ENCODE measurements at regions not wholly inside any gene's neighbourhood (a gene's known extent, or its start where the extent isn't known, plus 50 kb on each side); places are given as distances from the start of the nearest gene placed in this dataset.
"Not testable (repeated sequence)": the region's sequence is repeated elsewhere in the genome, so short reads cannot be mapped to it uniquely, and the experiment has no call there.

DNA sequence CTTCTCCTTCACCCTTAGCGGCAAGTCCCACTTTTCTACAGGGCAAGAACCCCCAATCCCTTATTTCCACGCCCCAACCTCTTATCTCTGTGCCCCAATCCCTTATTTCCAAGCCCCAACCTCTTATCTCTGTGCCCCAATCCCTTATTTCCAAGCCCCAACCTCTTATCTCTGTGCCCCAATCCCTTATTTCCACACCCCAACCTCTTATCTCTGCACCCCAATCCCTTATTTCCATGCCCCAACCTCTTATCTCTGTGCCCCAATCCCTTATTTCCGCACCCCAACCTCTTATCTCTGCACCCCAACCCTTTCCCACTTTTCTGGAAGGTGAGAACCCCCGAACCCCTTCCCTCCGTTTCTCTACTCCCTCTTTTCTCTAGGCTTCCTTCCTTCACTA is 116.1 kb upstream of the GJE1 start:
- not testable (repeated sequence) for DNase-seq

DNA sequence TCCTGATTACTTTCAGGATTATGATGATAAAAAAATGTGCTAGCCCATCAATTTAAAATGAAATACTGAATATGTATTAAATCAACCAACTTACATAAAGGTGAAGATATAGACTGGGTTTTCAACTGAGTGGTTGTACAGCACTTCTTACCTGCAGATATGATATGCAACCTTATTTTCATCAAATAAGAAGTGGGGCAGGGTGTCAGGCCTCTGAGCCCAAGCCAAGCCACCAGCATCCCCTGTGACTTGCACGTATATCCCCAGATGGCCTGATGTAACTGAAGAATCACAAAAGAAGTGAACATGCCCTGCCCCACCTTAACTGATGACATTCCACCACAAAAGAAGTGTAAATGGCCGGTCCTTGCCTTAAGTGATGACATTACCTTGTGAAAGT is 117.3 kb upstream of the GJE1 start:
- DNase-seq: not testable (repeated sequence)

DNA sequence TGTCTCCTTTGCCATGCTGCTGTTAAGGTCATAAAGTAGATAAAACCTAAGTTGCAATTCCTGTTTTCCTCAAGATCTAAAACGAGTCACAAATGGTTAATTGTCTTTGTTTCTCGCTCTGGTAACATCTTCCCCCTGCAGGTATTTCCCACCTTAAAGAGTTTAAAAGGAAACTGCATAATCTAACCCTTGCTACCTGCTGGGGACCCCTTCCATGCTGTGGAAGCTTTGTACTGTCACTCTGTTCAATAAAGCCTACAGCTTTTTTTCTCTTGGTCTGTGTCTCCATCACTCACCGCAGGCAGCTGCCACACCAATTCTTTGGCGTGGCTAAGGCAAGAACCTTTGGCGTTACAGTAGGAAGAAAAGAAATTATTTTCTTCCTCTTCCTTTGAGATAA is 117.7 kb upstream of the GJE1 start:
- no peak for DNase-seq

DNA sequence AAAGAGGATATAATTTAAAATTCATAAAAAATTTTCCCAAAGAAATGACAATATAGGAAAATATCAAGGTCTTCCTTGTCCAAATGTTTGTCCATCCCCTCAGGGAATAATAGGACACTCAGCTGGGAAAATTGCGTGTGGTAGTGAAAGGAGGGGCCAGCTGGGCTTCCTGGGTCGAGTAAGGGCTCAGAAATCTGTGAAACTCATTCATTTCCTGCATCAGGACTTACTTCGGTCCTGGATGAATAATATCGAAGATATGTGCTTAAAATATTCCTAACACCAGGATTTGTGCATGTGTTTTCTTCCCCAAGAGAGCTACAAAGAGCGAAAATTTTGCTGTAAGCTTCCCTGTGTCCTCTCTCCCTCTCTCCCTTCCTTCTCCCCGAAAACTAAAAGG is 118.2 kb upstream of the GJE1 start:
- DNase-seq: no peak

DNA sequence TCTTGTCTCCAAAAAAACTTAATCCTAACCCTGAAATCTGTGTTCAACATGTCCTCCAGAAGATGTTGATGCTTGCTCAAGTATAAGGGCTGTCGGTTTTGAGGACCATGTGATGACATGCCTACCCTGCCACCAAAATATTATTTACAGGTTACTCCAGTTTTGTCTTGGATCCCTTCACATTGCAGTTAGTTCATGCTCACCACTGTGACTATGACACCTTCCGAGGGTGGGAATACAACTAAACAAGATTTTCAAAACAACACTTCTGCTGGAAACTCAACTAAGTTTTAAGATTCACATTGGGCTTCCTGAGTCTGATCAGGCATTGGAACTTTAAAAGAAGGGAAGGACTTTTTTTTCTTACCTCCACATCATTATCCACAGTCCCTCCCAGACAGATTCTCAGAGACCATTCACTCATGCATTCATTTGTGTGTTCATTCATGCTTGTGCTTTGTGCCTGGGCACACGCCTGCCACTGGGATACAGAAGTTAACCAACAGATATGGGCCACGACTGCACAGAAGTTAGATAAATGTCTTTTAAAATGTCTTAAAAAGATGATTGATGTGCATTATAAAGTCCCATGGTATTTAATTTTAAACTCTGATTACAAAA is 118.7 kb upstream of the GJE1 start:
- no peak for DNase-seq

DNA sequence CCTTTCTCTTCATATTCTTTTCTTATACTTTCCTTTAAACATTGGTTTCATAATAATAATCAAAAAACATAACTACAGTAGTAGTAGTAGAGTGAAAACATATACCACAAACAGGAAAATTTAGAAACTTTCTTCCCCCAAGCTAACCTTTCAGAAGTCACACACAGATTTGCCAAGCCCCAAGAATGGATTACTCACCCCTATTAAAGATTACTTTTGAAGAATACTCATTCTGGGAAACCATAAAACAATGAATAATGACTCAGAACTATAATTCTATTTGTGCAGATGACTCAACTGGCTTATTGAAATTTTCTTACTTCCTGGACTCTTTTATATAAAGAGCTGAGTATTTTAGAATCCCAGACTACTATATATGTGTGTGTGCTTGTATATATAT is 119.4 kb upstream of the GJE1 start:
- DNase-seq: no peak

DNA sequence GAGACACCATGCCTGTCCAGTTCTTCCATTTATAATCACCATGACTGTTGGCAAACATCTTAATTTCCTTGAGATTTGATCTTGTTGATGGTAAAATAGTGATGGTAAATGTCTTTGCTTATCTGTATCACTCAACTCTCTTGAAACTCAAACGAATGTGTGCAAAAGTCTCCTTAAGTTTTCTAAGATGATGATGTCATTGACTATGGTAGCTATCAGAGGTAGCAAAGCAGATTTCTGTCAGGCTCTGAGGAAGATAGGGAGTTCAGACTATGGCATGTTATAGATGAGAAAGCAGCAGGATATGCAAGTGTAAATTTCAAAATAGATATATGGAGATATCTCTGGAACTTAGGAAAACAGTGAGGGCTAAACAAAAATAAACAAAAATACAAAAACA is 121.0 kb upstream of the GJE1 start:
- no peak for DNase-seq

DNA sequence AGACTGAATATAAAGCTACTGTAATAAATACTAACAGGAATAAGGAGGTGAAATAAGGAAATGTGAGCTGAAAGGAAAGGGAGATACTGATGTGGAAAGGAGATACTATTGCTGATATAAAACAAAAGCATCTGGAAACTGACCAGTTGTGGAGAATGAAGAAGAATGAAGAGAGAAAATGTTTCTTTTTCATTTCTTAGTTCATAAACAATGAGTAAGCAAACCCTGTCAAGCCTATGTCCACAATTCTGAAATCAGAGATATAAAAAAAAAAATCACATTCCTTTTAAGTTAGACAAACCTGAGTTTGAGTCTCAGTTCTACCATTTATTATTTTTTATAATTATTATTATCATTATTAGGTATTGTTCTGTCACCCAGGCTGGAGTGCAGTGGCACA is 121.6 kb upstream of the GJE1 start:
- no peak for DNase-seq

DNA sequence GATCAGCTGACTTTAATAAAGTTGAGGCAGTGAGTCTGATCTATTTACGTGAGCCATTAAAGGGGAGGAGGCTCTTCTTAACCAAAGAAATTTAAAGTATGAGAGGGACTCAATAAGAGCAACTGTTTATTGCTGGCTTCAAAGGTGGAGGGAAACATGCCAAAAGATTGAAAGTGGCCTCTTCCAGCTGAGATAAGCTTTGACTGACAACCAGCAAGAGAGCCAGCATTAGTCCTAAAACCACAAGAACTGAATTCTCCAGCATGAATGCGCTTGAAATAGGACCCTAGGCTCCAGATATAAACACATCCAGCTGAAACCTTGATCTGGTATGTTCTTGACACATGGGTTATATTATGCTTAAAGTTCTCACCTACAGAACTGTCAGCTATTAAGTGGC is 123.1 kb upstream of the GJE1 start:
- DNase-seq: no peak

DNA sequence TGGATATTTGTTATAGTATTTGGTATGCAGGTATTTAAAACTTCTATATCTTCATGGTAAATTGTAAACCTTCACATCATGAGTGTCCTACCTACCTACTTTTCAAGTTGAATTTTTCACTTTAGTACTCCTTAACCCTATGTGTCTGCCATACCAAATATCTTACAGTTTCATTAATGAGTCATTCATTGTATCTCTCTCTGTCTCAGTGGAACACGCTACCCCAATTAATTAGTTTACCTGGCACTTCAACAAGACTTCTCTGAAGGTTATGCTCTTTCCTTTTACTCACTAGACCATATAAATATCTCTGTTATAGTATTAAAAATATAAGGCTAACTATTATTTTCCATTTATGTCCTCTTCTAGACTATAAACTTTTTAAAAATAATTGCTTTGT is 123.9 kb upstream of the GJE1 start:
- DNase-seq: no peak

DNA sequence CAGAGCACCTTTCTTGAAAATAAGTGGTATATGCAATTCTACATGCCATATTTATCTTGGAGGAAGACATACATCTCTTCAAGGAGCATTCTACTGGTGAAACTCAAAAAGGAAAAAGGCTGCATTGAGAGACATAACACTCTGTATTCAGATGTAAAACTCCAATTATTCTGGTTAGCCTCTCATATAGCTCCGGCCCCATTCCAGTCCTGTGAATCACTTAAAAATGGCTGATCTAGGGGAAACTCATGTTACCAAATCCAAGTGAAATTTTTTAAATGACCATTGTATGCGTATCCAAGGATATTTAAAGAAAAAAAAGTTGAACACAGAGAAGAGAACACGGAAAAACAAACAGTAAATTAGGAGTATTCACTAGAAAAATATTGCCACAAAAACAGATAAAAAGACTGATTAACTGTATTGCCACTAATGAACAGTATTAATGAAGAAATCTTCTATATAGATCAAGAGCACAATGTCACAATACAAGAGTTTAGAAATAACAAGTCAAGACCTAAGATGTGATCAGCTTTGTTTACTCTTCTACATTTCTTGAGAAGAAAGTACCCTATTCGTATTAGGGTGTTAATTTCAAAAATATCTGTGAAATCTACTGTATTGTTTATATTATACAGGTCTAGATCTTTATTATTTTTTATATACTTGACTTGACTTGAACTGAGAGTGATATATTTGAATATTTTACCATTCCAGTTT is 124.5 kb upstream of the GJE1 start:
- DNase-seq: no peak

DNA sequence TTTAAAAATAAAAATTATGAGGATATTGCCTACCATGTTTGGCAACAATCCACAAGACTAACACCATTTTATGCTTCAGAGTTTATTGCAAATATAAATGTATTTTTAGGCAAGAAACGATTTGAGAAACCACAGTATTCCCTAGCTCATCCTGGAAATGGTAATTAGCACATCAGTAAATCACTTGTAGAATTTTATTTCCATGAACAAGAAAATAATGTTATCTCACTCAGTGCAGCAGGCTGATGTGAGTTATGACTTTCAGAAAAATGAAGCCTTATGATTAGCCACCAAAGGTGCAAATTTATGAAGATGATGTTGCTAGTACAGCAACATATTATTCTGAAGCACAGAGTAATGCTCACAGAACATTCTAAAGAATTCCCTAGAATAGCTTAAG is 127.7 kb upstream of the GJE1 start:
- no peak for DNase-seq

DNA sequence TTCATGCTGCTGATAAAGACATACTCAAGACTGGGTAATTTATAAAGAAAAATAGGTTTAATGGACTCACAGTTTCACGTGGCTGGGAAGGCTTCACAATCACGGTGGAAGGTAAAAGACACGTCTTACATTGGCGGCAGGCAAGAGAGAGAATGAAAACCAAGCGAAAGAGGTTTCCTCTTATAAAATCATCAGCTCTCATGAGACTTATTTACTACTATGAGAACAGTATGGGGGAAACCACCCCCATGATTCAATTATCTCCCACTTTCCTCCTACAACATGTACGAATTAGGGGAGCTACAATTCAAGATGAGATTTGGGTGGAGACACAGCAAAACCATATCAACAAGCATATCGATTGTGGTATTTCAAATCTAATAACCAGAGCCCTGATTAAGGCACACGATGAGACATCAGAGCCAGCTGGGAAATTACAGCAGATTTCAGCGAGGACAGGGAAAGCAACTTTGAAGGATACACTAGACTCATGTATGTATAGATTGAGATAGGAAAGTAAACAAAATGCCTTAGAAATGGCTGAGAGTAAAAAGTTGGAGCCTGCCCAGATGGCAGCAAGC is 129.8 kb upstream of the GJE1 start:
- no peak for DNase-seq

DNA sequence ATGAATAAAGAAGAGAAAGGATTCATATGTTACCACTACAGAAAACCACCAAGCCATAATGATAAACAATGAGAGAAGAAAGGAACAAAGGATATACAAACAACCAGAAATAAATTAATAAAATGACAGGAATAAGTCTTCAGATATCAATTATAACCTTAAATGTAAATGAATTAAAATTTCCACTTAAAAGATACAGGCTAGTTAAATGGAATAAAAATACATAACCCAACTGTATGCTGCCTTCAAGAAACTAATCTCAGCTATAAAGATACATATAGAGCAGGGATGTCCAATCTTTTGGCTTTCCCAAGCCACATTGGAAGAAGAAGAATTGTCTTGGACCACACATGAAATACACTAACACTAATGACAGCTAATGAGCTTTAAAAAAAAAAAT is 135.9 kb upstream of the GJE1 start:
- DNase-seq: no peak

DNA sequence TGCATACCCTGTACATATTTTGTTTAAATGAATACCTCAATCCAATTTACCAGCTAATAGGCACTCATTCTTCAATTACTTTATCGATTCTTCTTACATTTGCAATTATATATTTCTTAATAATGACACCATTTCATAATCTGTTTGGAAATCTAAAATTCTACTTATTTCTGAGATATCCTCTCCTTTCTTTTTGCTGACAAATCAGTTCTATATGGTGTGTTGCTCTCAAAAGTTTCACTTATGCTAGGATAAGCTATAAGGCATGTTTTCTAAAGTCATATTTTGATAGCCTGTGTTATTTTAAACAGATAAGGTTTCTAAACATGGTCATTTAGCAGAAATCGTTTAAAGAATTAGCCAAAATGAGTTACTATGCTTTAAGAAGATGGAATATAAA is 140.6 kb upstream of the GJE1 start:
- no peak for DNase-seq

DNA sequence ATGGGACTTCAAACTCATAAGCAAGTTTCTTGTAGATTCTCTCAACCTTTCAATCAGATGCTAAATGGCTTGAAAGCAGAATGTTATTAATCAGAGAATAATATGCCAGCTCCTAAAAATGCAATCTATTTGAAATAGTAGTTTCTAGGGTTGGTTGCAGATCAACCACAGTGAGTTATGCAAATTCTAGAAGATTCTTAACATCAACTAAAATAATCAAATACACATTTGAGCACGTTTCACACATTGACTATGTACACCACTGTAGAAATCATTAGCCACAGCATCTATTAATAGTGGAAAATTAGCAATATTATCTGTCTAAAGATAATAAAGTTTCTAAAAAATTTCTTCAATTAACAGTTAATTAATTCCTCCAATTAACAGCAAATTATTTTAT is 141.9 kb upstream of the GJE1 start:
- DNase-seq: no peak

DNA sequence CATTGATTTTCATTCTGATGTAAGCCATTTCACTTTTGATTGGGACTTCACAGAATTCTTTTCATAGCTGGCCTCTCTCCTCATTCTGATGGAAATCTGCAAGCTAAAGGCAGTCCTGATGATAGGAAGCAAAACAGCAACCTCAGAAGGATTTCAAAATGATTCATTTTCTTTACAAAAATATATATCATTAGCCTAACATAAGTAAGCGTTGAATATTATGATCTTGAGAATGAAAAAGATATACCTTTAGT is 143.1 kb upstream of the GJE1 start:
- no peak for DNase-seq

DNA sequence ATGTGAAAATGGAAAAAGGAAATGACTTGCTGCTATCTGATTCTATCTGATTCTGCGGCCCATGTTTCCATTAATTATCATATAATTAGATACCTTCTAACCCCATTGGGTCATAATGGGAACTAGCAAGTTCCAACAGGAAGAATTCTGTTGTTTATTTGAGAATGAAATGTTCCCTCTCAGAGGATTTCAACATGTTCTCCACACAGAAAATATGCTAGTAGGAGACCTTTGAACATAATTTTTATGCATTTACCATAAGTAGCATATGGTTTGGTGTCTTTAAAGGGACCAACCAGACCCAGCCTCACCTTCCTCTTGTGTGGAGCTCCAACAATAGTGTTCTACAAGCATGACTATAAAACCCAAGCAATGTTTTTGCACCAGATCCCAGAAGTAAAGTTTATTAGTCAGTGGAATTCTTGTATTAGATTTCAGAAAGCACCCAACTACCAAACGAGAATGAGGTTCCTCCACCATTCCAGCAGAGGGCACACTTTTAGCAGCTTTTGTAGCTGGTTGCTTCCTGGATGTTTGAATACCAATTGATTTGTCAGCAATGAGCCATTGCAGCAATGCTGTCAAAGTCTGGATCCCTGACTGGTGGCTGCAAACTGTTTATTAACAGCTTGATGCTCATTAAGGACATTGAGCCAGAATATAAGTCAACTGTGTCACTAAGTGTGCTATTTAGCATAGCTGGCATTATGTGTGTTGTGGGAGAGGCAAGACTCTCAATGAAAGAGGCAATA is 143.6 kb upstream of the GJE1 start:
- DNase-seq: peak; percentile 13 to 50

DNA sequence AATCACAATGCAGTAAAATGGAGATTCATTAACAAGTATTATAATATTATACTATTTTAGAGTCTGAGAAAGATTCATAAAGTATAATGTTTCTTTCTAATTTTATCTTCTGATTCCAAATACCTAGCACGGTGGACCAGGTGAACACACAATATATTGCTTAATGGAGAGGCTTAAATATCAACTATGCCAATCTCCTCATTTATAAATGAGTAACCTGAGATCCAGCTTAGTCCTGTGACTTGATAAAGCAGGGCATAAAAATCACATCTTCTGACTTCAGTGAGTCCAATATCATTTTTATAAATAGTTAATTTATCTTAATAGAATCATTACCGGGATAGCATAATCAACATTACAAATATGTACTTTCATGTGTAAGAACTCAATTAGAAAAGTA is 144.4 kb upstream of the GJE1 start:
- no peak for DNase-seq

DNA sequence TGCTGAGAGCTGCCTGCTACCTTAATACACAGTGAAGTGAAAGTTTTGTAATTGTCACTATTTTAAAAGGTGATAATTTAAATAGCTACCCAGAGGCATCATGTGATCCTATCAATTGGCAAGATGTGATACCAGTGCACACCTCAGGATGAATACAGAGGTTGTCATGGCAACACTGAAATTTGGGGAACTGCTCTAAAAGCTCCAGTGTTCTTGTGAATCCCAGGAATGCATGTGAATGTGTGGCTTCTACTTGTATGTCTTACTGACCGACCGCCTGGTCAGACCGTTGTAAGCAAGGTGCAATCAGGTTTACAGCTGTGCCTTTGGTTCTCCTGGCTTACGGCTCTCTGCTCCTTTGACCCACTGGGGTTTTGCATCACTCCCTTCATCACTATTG is 146.3 kb upstream of the GJE1 start:
- DNase-seq: no peak

DNA sequence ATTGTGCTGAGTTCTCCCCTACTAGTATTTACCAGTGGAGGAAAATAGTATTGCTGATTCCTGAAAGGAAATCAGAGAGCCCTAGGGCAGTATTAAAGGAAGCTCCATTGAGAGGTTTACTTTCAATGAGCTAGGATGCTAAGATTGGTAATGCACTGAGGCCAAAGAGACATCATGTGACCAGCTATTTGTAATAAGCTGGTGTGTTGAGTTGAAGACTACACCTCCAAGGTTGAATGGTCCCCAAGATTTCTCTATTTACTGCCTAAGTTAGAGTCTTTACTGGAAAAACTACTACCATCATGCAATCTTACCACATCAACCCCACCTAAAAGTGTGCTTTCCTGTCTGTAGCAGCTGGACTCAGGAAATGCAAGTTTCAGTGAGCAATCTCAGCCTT is 151.5 kb upstream of the GJE1 start:
- DNase-seq: no peak

DNA sequence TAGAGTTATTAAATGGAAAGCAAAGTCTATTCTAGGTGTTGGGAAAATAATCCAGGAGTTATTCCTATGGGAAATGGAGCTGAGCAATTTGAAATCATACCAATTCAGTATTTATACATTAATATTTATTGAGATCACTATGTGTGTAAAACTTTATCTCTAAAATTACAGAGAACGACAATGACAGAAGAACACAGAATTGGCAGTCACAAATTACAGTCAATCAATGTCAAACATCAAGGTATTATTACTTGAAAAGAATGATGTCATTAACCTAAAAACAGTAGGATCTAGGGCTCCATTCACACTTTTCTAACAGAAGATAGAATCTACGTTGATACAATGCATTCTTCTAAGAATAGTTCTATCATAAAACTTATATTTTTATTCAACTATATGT is 154.9 kb upstream of the GJE1 start:
- DNase-seq: no peak

DNA sequence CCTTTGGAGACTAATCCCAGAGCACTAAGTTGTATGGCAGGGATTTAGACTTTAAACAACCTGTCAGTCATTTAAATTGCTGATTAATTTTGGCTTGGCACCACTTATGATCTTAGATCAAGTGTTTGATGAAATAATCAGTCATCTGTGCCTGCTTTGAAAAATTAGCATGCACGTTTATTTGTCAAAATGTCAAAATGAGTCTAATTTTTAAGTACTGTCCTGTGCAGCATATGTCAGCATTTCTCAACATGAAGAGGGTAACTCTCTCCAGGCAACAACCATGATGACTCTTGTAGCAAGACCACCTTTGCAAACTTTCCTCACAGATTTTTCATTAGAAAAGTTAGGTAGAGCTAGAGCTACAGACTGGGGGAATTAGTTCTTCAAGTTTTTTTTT is 155.7 kb upstream of the GJE1 start:
- DNase-seq: no peak

DNA sequence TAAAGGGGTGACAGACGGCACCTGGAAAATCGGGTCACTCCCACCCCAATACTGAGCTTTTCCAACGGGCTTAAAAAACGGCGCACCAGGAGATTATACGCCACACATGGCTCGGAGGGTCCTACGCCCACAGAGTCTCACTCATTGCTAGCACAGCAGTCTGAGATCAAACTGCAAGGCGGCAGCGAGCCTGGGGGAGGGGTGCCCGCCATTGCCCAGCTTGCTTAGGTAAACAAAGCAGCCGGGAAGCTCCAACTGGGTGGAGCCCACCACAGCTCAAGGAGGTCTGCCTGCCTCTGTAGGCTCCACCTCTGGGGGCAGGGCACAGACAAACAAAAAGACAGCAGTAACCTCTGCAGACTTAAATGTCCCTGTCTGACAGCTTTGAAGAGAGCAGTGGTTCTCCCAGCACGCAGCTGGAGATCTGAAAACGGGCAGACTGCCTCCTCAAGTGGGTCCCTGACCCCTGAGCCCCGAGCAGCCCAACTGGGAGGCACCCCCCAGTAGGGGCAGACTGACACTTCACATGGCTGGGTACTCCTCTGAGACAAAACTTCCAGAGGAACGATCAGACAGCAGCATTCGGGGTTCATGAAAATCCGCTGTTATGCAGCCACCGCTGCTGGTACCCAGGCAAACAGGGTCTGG is 162.8 kb upstream of the GJE1 start:
- DNase-seq: not testable (repeated sequence)

Data from NCI-H2081 (cell line).